ENCODE measurements at regions not wholly inside any gene's neighbourhood (a gene's known extent, or its start where the extent isn't known, plus 50 kb on each side); places are given as distances from the start of the nearest gene placed in this dataset.

- TF ChIP-seq, protein P1, sequence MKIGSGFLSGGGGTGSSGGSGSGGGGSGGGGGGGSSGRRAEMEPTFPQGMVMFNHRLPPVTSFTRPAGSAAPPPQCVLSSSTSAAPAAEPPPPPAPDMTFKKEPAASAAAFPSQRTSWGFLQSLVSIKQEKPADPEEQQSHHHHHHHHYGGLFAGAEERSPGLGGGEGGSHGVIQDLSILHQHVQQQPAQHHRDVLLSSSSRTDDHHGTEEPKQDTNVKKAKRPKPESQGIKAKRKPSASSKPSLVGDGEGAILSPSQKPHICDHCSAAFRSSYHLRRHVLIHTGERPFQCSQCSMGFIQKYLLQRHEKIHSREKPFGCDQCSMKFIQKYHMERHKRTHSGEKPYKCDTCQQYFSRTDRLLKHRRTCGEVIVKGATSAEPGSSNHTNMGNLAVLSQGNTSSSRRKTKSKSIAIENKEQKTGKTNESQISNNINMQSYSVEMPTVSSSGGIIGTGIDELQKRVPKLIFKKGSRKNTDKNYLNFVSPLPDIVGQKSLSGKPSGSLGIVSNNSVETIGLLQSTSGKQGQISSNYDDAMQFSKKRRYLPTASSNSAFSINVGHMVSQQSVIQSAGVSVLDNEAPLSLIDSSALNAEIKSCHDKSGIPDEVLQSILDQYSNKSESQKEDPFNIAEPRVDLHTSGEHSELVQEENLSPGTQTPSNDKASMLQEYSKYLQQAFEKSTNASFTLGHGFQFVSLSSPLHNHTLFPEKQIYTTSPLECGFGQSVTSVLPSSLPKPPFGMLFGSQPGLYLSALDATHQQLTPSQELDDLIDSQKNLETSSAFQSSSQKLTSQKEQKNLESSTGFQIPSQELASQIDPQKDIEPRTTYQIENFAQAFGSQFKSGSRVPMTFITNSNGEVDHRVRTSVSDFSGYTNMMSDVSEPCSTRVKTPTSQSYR (CRISPR knock-in tag; IDR thresholded peaks at IDR 0.05) = no peak
Observed at GRCh38 chr7:10034843-10035556, 938.7 kb upstream of the PHF14 start (continued).

GRCh38 chr7:10036693-10037092 is 937.0 kb upstream of the PHF14 start:
- H3K36me3 Mint-ChIP-seq = no peaks in the 10 kb centered on the region
- ChIA-PET POLR2A (no interaction called here), CTCF (no interaction called here)
- H3K9me3 Mint-ChIP-seq = no peaks in the 10 kb centered on the region
- H3K4me1 Mint-ChIP-seq = peaks cover 11% of the 10 kb centered on the region
- H3K27ac Mint-ChIP-seq = no peak overlapping the region
- TF ChIP-seq NFYB (CRISPR knock-in tag; conservative IDR thresholded peaks at IDR 0.05; ENCODE audit: low read depth) (no peak), CREM (CRISPR knock-in tag; IDR thresholded peaks at IDR 0.05) (no peak)
- DNase-seq (ENCODE audit: low spot score) (no peak), ATAC-seq (no peak)
- no peaks in the 10 kb centered on the region for H3K27me3 Mint-ChIP-seq (ENCODE audit: low read depth)
- H3K4me3 Mint-ChIP-seq = no peak overlapping the region

GRCh38 chr7:10038351-10038750 is 935.3 kb upstream of the PHF14 start:
- POLR2A ChIA-PET = no interaction called here
- H3K4me1 Mint-ChIP-seq = peaks cover 18% of the 10 kb centered on the region
- TF ChIP-seq JUN (CRISPR knock-in tag; IDR thresholded peaks at IDR 0.05) = no peak
- no peak for TF ChIP-seq ELF4 (CRISPR knock-in tag; IDR thresholded peaks at IDR 0.05; ENCODE audit: low read depth)
- no peak for TF ChIP-seq PRDM15 (CRISPR knock-in tag; IDR thresholded peaks at IDR 0.05)
- no peak for TF ChIP-seq TEAD1 (CRISPR knock-in tag; IDR thresholded peaks at IDR 0.05)
- TF ChIP-seq USF2 (CRISPR knock-in tag; IDR thresholded peaks at IDR 0.05) = no peak
- TF ChIP-seq, protein P2, sequence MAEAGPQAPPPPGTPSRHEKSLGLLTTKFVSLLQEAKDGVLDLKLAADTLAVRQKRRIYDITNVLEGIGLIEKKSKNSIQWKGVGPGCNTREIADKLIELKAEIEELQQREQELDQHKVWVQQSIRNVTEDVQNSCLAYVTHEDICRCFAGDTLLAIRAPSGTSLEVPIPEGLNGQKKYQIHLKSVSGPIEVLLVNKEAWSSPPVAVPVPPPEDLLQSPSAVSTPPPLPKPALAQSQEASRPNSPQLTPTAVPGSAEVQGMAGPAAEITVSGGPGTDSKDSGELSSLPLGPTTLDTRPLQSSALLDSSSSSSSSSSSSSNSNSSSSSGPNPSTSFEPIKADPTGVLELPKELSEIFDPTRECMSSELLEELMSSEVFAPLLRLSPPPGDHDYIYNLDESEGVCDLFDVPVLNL (CRISPR knock-in tag; IDR thresholded peaks at IDR 0.05; ENCODE audit: borderline replicate concordance, low read depth) = no peak
- no peak for TF ChIP-seq SMAD4 (CRISPR knock-in tag; IDR thresholded peaks at IDR 0.05)
- no peak for TF ChIP-seq ZNF416 (CRISPR knock-in tag; IDR thresholded peaks at IDR 0.05)
- TF ChIP-seq CDX4 (CRISPR knock-in tag; IDR thresholded peaks at IDR 0.05; ENCODE audit: borderline replicate concordance) = no peak
- no peak for TF ChIP-seq GTF2I (CRISPR knock-in tag; conservative IDR thresholded peaks at IDR 0.05)
- no peak for DNase-seq (ENCODE audit: low spot score)
- ATAC-seq = no peak
- no peaks in the 10 kb centered on the region for H3K27me3 Mint-ChIP-seq (ENCODE audit: low read depth)
- no peak overlapping the region for H3K4me3 Mint-ChIP-seq
- no peak overlapping the region for H3K27ac Mint-ChIP-seq
- H3K9me3 Mint-ChIP-seq = no peaks in the 10 kb centered on the region
- no peaks in the 10 kb centered on the region for H3K36me3 Mint-ChIP-seq
- CTCF ChIA-PET = no interaction called here

Data from WTC11 (cell line).